GM20000 (cell line): ENCODE measurements at regions not wholly inside any gene's neighbourhood (a gene's known extent, or its start where the extent isn't known, plus 50 kb on each side); places are given as distances from the start of the nearest gene placed in this dataset.
"Not testable (repeated sequence)": the region's sequence is repeated elsewhere in the genome, so short reads cannot be mapped to it uniquely, and the experiment has no call there.

Experiments used
- DNase-seq: peaks from one replicate; pipeline ENCODE4 v3.0.0; 2012; ENCODE audit warnings: low spot score
- CTCF ChIP-seq: IDR thresholded peaks from 2 replicates; pipeline ENCODE4 v1.5.1; 2012; ENCODE audit warnings: mild to moderate bottlenecking, control low read depth; ENCODE audit errors: extremely low read depth, missing control alignments

GRCh38 chr5:154593796-154594195 is 115.8 kb upstream of the HAND1 start:
- TF ChIP-seq CTCF: no peak
- no peak for DNase-seq

- TF ChIP-seq CTCF: no peak
- DNase-seq: no peak
These were observed 115.0 kb upstream of the HAND1 start for GRCh38 chr5:154593071-154593470.

- TF ChIP-seq CTCF: no peak
- DNase-seq: no peak
These were observed 112.2 kb upstream of the HAND1 start for GRCh38 chr5:154590093-154590724.

- DNase-seq: no peak
- TF ChIP-seq CTCF: no peak
These were observed 111.5 kb upstream of the HAND1 start for GRCh38 chr5:154589511-154589910.

- not testable (repeated sequence) for DNase-seq
These were observed 110.9 kb upstream of the HAND1 start for GRCh38 chr5:154588833-154589425.

GRCh38 chr5:154588091-154588774 is 110.2 kb upstream of the HAND1 start:
- TF ChIP-seq CTCF: no peak
- DNase-seq: no peak

- no peak for TF ChIP-seq CTCF
These were observed 109.3 kb upstream of the HAND1 start for GRCh38 chr5:154587123-154588026.

More at GRCh38 chr5:154587123-154588026, 109.3 kb upstream of the HAND1 start:
- DNase-seq: no peak
